HG03139 (cell line): ENCODE measurements at regions not wholly inside any gene's neighbourhood (a gene's known extent, or its start where the extent isn't known, plus 50 kb on each side); places are given as distances from the start of the nearest gene placed in this dataset.

Source experiments
- ATAC-seq: cut with Tn5 transposase; IDR thresholded peaks from one replicate; pipeline ENCODE4 v1.9.1; 2021; ENCODE audit not compliant: unreplicated experiment

DNA sequence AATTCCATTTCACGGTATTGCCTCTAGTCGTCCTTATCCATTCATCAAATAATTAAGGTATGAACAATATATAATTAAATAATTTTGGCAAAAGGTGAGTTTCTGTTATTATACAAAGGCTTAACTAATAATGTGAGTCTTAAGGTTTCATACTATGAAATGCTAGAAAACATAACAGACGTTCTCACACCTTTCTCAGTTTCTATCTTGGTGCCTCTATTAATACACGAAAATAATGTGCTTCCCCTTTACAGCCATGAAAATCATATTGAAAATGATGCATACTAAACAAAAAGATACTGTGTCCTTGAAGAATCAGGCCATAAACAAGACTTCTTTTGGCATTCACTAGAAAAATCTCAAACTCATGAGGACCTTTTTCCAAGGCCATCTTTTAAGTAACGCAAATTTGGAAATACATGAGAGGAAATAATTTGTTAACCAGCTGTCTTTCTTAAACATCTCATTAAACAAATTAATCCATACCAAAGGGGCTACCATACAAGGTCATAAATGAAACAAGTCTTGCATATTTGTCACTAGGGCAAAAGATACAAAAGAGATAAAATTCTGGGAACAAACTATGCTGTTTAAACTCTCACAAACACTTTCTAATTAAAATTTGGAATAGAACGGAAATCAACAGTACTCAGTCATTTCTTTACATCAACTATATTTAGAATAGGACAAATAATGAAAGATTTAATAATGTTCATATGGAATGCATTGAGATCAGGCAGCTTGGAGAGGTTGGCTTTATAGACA lies 53.9 kb upstream of the CAV2 start:
- no peak for ATAC-seq

DNA sequence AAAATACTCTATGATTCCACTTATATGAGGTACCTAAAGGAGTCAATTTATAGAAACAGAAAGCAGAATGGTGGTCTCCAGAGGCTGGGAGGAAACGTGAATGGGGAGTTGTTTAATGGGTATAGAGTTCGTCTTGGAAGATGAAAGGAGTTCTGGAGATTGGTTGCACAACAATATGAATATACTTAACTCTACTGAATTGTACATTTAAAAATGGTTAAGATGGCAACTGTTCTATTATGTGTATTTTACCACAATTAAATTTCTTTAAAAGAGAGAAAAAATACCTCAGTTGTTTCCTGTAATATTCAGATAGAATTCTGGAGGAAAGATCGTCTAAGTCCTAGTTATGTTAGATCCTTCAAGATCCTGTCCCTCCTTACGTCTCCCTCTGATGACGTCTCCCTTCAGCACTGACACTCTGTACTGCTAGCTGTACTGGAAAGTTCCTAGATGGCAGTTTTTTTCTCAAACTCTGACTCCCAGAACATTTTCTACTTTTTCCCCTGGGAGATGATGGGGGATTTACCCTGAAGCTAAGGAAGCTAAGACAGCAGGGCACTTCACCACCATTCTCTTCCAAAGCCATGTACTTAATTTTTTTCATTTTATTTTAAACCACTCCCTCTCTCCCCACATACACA lies 53.2 kb upstream of the CAV2 start:
- no peak for ATAC-seq

GRCh38 chr7:116447436-116447835 lies 52.1 kb upstream of the CAV2 start:
- no peak for ATAC-seq

DNA sequence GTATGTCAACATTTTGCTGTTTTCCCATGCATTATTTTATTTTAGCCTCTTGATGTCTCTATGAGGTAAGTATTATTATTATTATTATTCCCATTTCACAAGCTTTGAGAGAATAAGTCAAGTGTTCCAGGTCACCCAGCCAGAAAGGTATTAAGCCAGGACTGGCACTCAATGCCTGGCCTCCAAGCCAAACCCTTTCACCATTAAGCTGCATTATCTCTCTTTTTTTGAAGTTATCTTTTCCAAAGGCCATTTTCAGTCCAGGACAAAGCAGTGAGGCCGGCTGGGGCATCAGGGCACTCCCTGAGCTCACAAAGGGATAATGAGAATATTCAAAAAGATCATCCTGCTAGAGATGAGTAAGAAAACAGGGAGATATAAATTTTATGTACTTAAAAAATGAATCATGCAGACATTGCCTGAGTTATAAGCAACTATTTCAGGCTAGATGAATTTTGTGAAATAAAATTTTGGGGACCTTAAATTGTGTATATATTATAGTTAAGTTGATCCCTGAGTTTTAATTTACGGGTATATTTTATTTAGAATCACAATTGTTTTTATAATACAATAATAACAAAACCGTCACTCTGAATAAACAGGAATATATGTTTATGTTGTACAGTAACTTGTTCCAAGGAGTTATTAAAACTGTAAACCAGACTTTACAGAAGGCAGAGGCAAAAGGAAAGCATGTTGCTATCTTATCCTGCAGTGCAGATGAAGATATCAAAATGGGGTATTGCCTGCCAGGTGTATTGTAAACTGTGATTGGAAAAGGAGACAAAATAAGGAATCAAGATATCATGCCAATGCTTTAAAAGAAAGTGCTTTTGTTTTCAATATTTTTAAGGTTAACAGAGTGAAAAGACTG lies 51.3 kb upstream of the CAV2 start:
- ATAC-seq = no peak

- no peak for ATAC-seq
These were observed 50.1 kb upstream of the CAV2 start for GRCh38 chr7:116449441-116449840.
